ENCODE measurements at regions not wholly inside any gene's neighbourhood (a gene's known extent, or its start where the extent isn't known, plus 50 kb on each side); places are given as distances from the start of the nearest gene placed in this dataset.
"Not testable (repeated sequence)": the region's sequence is repeated elsewhere in the genome, so short reads cannot be mapped to it uniquely, and the experiment has no call there.

- peak; percentile 90 for TF ChIP-seq CTCF (IDR thresholded peaks at IDR 0.05; ENCODE audit: extremely low read depth, insufficient read depth, missing control alignments)
- in situ Hi-C loops (cut with MboI; ENCODE audit: low pct_unique_long_range_greater_than_20kb, low sequenced_read_pairs, unreplicated experiment): no loop called here
- peak; percentile 80 for DNase-seq (ENCODE audit: low spot score)
Measured at GRCh38 chr9:33623658-33624586, 99.9 kb downstream of the ANKRD18B start.

GRCh38 chr9:33628318-33628717 is 104.3 kb downstream of the ANKRD18B start:
- DNase-seq (ENCODE audit: low spot score); in situ Hi-C loops (cut with MboI; ENCODE audit: low pct_unique_long_range_greater_than_20kb, low sequenced_read_pairs, unreplicated experiment): not testable (repeated sequence)

DNA sequence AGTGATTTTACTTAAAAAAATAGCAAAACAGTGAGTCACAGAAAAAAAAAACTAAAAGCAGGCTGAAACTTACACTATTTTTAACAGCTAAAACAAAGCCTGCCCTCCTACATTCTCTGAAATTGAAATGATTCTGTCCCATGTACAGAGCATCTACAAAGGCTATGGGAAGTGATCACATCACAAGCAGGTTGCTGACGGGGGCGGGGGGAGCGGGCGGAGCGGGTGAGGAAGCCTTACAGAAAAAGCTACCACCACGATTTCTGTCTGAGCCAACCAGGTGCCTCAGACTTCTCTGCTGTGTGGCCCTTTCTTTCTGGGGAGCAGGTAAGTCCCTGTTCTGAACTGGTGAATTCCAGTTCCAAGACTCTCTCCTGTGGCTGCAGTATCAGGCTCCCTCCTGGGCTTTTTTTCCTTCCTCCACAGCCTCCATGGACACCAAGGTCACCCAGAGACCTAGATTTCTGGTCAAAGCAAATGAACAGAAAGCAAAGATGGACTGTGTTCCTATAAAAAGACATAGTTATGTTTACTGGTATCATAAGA is 104.9 kb downstream of the ANKRD18B start:
- in situ Hi-C loops (cut with MboI; ENCODE audit: low pct_unique_long_range_greater_than_20kb, low sequenced_read_pairs, unreplicated experiment): no loop called here
- no peak for DNase-seq (ENCODE audit: low spot score)
- no peak for TF ChIP-seq CTCF (IDR thresholded peaks at IDR 0.05; ENCODE audit: extremely low read depth, insufficient read depth, missing control alignments)

DNA sequence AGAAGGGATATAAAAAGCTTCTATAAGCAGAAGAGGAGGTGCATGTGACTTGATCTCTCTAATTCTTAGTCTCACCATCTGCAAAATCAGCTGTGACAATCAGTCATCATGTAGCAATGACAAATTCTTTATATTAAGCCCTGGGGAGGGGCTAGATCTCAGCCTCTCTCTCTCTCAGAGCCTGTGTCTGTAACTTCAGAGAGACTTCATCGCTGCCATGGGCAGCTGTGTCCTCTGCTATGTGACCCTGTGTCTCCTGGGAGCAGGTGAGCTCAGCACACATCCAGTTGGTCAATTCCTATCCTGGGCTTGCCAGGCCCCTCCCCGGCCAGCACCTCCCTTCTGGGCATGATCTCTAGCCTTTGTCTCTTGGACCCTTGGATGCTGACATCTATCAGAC is 109.6 kb downstream of the ANKRD18B start:
- no peak for TF ChIP-seq CTCF (IDR thresholded peaks at IDR 0.05; ENCODE audit: extremely low read depth, insufficient read depth, missing control alignments)
- no peak for DNase-seq (ENCODE audit: low spot score)
- in situ Hi-C loops (cut with MboI; ENCODE audit: low pct_unique_long_range_greater_than_20kb, low sequenced_read_pairs, unreplicated experiment): loop anchor here (10.0 kb wide), 1 partner anchor 91 kb away; no protein-coding TSS in a partner anchor

DNA sequence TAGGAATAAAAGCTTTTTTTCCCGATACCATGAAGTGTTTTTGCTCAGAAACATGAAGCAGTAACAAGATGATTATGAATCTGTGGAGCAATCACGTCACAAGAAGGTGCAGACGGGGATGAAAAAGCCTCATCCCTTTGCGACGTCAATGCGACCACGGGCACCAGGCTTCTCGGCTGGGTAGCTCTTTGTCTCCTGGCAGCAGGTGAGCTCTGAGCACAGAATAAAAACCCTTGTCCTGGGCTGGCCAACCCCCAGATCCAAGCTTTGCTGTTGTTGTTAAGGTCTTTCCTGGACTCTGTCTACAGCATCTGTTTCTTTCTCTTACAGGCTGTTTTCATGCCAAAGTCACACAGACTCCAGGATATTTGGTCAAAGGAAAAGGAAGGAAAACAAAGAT is 113.8 kb downstream of the ANKRD18B start:
- in situ Hi-C loops (cut with MboI; ENCODE audit: low pct_unique_long_range_greater_than_20kb, low sequenced_read_pairs, unreplicated experiment): loop anchor here (10.0 kb wide), 1 partner anchor 87 kb away; no protein-coding TSS in a partner anchor
- no peak for TF ChIP-seq CTCF (IDR thresholded peaks at IDR 0.05; ENCODE audit: extremely low read depth, insufficient read depth, missing control alignments)
- DNase-seq (ENCODE audit: low spot score): no peak

DNA sequence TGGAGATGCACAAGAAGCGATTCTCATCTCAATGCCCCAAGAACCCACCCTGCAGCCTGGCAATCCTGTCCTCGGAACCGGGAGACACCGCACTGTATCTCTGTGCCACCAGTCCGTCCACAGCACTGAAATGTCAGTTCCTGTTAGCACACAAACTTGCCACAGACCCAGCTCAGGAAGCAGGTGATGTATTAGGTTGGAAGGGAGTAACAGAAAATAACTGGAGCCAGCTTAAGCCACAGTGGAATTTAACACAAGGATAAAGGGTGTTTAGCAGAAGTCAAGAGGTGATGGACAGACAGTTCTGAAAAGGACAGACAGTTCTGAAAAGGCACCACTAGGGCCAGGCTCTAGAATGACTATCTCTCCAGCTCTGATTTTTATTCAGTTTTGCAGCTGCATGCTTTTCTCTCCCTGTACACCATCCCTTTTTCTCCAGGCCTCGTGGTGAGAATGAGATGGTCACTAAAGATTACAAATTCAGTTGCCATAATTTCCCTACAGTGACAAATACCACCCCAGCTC is 114.4 kb downstream of the ANKRD18B start:
- in situ Hi-C loops (cut with MboI; ENCODE audit: low pct_unique_long_range_greater_than_20kb, low sequenced_read_pairs, unreplicated experiment): loop anchor here (10.0 kb wide), 1 partner anchor 86 kb away; no protein-coding TSS in a partner anchor
- TF ChIP-seq CTCF (IDR thresholded peaks at IDR 0.05; ENCODE audit: extremely low read depth, insufficient read depth, missing control alignments): no peak
- no peak for DNase-seq (ENCODE audit: low spot score)

GRCh38 chr9:33645706-33646105 is 121.7 kb downstream of the ANKRD18B start:
- in situ Hi-C loops (cut with MboI; ENCODE audit: low pct_unique_long_range_greater_than_20kb, low sequenced_read_pairs, unreplicated experiment): no loop called here
- DNase-seq (ENCODE audit: low spot score): no peak
- no peak for TF ChIP-seq CTCF (IDR thresholded peaks at IDR 0.05; ENCODE audit: extremely low read depth, insufficient read depth, missing control alignments)
